ENCODE measurements at regions not wholly inside any gene's neighbourhood (a gene's known extent, or its start where the extent isn't known, plus 50 kb on each side); places are given as distances from the start of the nearest gene placed in this dataset.

GRCh38 chr16:82319038-82319437 lies 149.0 kb upstream of the MPHOSPH6 start:
- TF ChIP-seq POLR2A (IDR thresholded peaks at IDR 0.05; ENCODE audit: low read length) (no peak), GATA1 (IDR thresholded peaks at IDR 0.05; ENCODE audit: low read depth, low read length) (no peak)

All from erythroblast (primary cell).